Central memory CD4-positive, alpha-beta T cell (primary cell): ENCODE measurements at regions not wholly inside any gene's neighbourhood (a gene's known extent, or its start where the extent isn't known, plus 50 kb on each side); places are given as distances from the start of the nearest gene placed in this dataset.

ENCODE experiments used
- DNase-seq: peaks from one replicate; pipeline ENCODE4 v3.0.0; 2022

DNA sequence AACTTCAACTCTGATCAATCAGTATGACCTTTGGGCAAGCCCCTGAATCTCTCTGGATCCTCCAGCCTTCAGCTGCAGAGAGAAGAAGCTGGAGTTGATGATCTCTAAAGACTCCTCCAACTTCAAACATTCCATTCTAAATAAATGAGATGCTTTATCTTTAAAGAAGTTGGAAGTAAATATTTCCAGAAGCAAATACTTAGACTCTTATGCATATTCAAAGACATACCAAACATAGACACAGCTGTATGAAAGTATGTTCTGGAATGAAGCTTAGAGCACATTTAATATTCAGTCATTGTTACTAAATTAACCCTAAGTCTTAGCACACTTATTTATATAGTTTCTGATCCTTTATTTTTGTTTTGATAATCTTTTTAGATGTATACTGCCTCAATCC, 77.6 kb upstream of the ACP3 start:
- DNase-seq: no peak

DNA sequence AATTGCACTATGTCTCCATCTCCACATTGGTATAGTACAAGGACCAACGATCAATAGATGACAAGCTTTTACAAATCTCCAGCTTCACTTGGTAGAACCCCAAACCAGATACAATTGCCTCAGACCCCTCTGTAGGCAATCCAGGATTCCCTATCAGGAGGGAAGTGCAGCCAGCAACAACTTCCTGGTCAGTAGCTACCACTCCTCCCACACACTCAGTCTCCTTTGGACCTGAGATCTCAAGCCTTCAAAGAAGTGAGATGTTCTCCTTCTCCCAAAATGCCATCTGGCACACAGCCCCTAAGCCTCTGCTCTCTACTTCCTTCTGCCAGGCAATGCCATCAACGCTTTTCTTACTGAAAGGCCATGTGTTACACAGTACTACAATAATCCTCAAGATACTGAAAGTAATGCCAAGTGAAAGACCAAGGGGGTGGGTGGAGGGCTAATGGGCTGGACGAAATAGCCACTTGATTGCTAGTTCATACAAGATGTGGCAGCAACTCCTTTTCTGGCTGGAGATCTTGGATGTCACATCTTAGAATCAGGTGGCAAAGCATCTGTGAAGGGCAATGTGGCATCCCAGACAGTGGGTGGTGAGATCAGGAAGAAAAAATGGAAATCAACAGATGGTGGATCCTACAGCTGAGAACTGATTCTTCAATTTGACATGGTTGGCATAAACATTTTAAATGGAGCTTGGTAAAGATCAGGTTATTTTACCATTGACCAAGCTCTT, 75.3 kb upstream of the ACP3 start:
- DNase-seq: no peak

DNA sequence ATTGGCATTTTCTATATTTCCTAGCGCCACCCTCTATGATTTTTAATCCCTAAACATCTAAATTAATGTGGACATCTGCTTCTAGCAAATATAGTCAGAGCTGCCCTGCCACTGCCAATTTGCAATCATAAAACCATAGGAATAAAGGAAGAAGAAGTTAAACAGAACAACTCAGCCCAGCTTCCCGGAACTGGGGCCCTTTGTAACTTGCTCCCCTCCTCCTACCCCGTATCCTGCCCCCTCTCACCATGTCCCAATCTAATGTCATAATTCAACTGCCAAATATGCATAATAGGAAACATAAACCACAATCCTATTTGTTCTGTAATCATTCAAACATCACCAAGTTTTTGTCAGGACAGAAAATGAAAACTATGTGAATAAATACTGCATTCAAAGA, 74.4 kb upstream of the ACP3 start:
- no peak for DNase-seq

DNA sequence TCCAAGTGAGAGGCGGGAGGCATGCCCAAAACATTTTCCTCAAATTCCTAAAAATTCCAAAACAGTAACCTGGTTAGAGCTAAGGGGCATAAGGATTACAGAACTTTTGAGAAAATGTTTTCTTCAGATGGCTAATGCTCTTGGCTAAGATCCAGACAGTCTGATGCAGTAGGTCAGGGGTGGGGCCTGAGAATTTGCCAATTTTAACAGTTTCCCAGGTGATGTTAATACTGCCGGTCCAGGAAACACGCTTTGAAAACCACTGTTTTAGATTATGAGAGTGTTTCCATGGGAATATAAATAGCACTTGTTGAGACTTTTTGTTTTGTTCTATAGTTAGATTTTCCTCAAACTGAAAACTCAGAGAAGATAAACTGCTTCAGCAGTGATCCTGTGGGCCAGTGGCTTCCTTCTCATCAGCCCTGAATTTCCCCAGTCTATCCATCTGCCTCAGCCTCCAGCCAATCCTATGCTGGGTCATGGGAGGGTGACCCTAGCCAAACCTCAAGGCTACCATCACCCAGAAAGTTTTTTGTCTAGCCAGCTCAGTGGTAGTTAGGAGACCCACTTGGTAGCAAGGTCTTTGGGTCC, 71.6 kb upstream of the ACP3 start:
- no peak for DNase-seq

DNA sequence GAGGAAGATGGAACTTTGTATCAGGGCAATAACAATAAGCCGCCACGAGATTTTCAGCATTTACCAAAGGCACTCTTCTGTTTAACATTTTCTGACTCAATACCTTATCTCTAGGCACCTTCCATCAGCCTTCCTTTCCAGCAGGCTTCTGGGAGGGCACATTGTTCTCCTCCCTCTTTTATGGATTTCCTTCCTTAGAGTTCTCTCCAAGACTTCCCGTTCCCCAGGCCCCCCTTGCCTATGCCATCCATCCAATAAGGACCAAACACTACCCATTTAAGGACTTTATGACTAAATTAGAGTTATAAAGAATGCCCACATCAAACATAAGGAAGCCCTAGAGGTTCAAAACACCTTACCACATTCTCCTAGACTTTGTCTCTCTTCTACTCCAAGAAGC, 71.0 kb upstream of the ACP3 start:
- DNase-seq: no peak

DNA sequence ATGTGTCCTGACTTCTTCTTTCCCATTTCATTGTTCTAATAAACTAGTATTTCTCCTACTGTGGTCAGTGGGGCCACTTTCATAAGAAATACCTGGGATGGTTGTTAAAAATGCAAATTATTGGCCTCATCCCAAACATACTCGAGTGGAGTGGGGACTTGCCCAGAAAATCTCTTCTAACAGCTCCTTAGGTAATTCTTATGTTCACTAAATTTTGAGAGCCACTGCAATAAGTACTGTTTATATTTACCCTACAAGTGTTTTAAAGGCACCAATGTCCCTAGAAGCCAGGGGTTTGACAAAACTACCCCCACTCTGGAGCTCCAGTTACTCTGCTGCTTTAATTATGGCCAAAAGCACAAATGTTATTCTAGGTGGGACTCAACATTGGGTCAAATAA, 70.0 kb upstream of the ACP3 start:
- DNase-seq: no peak

GRCh38 chr3:132248490-132248889, 68.7 kb upstream of the ACP3 start:
- no peak for DNase-seq

GRCh38 chr3:132253262-132253878, 63.8 kb upstream of the ACP3 start:
- no peak for DNase-seq

DNA sequence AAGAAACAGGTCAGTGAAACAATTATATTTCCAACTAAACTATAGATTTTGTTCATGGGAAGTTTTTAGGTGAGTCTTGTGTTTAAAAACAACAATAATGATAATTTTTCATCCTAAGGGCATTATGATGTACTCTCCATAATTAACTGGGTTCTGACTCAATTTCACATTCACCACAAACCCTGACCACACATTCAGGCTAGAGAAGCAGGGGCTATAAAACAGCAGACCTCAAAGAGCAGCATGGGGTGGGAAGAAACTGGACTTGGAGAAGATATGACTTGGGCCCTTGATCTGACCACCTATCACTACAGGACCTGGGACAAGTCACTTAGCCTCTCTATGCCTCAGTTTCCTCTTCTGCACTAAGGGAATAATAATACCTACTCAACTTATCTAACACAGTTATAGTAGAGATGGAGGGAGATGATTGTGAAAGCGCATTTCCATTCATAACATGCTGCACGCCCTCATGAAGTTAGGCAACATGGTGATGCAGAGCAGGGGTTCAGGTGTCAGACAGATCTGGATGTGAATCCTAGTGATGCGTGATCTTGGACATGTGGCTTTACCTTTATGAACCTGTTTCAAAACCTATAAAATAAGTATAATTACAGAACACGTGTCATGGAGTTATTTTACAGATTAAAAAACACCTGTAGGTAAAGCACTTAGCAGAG, 63.0 kb upstream of the ACP3 start:
- DNase-seq: no peak

- DNase-seq: no peak
Measured at GRCh38 chr3:132255041-132255745, 62.0 kb upstream of the ACP3 start.

- no peak for DNase-seq
Measured at GRCh38 chr3:132256989-132257388, 60.2 kb upstream of the ACP3 start.

DNA sequence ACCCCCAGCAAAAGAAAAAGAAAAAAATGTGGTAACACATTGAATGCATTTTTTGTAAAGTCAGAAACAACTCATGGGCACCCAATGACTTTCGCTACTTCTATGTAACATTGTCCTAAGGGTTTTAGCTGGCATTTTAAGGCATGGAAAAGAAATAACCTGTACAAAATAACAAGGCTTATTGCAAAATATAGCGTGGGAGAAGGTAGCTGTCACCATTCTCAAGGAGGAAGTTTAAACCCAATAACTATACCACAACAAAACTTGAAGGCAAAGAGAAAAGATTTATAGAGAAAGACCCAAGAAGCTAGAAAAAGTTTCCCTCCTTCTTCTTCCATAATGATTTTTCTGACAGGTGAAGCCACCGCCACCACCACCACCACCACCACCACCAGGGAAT, 55.7 kb upstream of the ACP3 start:
- no peak for DNase-seq

DNA sequence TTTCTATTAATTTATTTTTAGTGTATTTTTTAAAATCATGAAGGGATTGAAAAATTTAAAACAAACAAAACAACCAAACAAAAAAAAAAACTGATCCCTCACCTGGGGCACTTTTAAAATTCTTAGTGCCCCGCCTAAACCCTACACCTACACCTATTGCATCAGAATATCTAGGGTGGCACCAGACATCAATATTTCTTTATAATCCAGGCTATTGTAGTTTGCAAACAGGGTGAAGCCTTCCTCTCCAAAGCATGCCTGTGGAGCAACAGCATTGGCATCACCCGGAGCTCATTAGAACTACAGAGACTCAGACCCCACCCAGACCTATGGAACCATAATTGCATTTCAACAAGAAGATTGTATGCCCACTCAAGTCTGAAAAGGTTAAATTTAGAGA, 54.9 kb upstream of the ACP3 start:
- DNase-seq: no peak

DNA sequence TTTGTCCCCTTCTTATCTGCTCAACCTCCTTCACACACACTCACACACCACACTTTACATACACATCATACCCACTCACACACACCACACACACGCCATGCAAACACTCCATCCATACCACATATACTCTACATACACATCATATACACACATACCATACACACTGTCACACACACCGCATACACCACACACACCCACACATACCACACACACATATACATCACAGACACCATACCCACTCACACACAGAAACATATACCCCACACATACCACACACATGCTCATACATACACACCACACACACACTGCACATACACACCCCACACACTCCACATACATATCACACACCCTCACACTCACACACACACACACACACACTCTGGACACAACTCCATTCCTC, 54.3 kb upstream of the ACP3 start:
- DNase-seq: no peak

DNA sequence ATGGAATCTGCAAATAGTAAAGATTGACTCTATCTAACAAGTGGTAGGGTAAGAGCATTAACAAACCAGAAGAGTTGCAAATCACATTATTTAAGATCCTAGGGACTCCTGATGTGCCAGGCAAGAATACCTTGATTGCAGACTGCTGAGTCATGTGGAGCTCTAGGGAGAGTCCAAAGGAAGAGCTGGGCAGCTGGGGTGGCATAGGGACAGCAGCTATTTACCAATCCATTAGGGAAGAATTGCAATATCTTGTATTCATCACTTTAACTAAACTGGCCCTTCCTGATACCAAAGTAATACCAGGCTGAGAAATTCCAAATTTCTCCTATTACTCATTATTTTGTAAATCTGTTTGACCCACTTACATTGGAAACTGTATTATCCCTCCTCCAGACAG, 52.2 kb upstream of the ACP3 start:
- DNase-seq: no peak

DNA sequence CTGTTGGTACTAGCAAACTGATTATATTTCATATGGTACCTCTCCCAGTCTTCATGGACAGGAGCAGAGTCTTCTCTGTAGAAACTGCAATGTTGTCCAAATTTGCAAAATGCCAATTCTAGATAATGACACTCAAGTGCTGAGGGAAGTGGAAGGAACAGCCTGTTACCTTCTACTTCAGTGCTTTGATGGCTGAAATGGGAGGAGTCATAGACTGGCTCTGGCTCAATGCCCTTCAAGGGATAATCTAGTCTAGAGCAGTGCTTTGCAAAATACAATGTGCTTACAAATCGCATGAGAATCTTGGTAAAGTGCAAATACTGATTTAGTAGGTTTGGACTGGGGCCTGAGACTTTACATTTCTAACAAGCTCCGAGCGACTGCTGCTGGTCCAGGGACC, 51.7 kb upstream of the ACP3 start:
- DNase-seq: no peak

DNA sequence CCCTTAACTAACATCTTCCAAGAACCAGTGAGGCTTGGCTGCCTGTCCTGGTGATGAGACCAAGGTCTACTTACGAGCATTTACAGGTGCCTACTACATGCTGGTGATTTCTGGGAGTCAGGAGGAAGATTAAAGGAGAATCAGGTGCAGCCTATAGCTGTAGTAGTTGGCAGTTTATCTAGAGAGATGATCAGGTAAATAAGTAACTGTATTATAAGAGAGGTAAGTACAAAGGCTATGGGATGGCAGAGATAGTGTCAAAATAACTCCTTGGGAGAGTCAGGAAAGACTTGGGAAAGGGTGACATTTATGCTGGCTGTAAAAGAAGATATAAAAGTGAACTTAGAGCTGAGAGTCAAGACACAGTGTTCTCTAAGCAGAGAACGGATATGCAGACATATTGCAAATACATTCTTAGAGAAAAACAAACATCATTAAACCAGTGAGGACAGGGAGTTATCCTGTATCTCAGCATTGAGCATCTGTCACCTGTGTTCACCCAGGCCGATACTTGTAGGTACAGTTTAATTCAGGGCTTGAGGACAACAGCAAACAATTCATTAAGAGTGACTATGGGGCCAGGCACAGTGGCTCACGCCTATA, 49.7 kb upstream of the ACP3 start:
- DNase-seq: no peak
